Glutamatergic neuron (in vitro differentiated cells): ENCODE measurements at regions not wholly inside any gene's neighbourhood (a gene's known extent, or its start where the extent isn't known, plus 50 kb on each side); places are given as distances from the start of the nearest gene placed in this dataset.

Experiments
- DNase-seq: peaks from one replicate; pipeline ENCODE4 v3.0.0; 2022
- H3K27ac Mint-ChIP-seq: one replicate; pipeline ENCODE4 v1.8.0; 2020; ENCODE audit warnings: mild to moderate bottlenecking, mixed read lengths, inconsistent platforms; ENCODE audit not compliant: unreplicated experiment
- H3K27me3 Mint-ChIP-seq: one replicate; pipeline ENCODE4 v1.8.0; 2020; ENCODE audit warnings: mild to moderate bottlenecking, moderate library complexity, mixed read lengths, inconsistent platforms; ENCODE audit not compliant: unreplicated experiment
- H3K36me3 Mint-ChIP-seq: one replicate; pipeline ENCODE4 v1.8.0; 2020; ENCODE audit warnings: mild to moderate bottlenecking, mixed read lengths, inconsistent platforms; ENCODE audit not compliant: unreplicated experiment
- H3K4me1 Mint-ChIP-seq: one replicate; pipeline ENCODE4 v1.8.0; 2020; ENCODE audit warnings: mild to moderate bottlenecking, low read depth, mixed read lengths, inconsistent platforms; ENCODE audit not compliant: unreplicated experiment
- H3K4me3 Mint-ChIP-seq: one replicate; pipeline ENCODE4 v1.8.0; 2020; ENCODE audit warnings: mild to moderate bottlenecking, mixed read lengths, inconsistent platforms; ENCODE audit not compliant: unreplicated experiment
- H3K9me3 Mint-ChIP-seq: one replicate; pipeline ENCODE4 v1.8.0; 2020; ENCODE audit warnings: mild to moderate bottlenecking, moderate library complexity, mixed read lengths, inconsistent platforms; ENCODE audit not compliant: unreplicated experiment
- CTCF ChIP-seq: fragments of 200-600 bp; sonication (generic); IDR thresholded peaks from one replicate; pipeline ENCODE4 v1.5.0; 2021; ENCODE audit not compliant: partially characterized antibody, unreplicated experiment

- TF ChIP-seq CTCF: no peak
These were observed 59.8 kb upstream of the C5orf63 start for GRCh38 chr5:127133071-127133470.

GRCh38 chr5:127136908-127137307, 63.6 kb upstream of the C5orf63 start:
- Mint-ChIP-seq H3K27ac (no peak overlapping the region), H3K36me3 (no peaks in the 10 kb centered on the region), H3K9me3 (no peaks in the 10 kb centered on the region), H3K27me3 (no peaks in the 10 kb centered on the region), H3K4me3 (no peak overlapping the region), H3K4me1 (no peaks in the 10 kb centered on the region)
- no peak for DNase-seq
- TF ChIP-seq CTCF: no peak

More at GRCh38 chr5:127133071-127133470, 59.8 kb upstream of the C5orf63 start:
- H3K27ac Mint-ChIP-seq: no peak overlapping the region
- H3K27me3 Mint-ChIP-seq: no peaks in the 10 kb centered on the region
- DNase-seq: no peak
- H3K4me3 Mint-ChIP-seq: no peak overlapping the region
- no peaks in the 10 kb centered on the region for H3K4me1 Mint-ChIP-seq
- H3K9me3 Mint-ChIP-seq: no peaks in the 10 kb centered on the region
- H3K36me3 Mint-ChIP-seq: no peaks in the 10 kb centered on the region

GRCh38 chr5:127143722-127144121, 70.4 kb upstream of the C5orf63 start:
- H3K4me3 Mint-ChIP-seq: no peak overlapping the region
- no peaks in the 10 kb centered on the region for H3K4me1 Mint-ChIP-seq
- no peaks in the 10 kb centered on the region for H3K27me3 Mint-ChIP-seq
- no peak for TF ChIP-seq CTCF
- no peaks in the 10 kb centered on the region for H3K36me3 Mint-ChIP-seq
- no peak overlapping the region for H3K27ac Mint-ChIP-seq
- H3K9me3 Mint-ChIP-seq: no peaks in the 10 kb centered on the region
- no peak for DNase-seq

- no peaks in the 10 kb centered on the region for H3K36me3 Mint-ChIP-seq
- no peaks in the 10 kb centered on the region for H3K27me3 Mint-ChIP-seq
- no peak overlapping the region for H3K4me3 Mint-ChIP-seq
- no peaks in the 10 kb centered on the region for H3K9me3 Mint-ChIP-seq
- no peak for DNase-seq
- no peak for TF ChIP-seq CTCF
- H3K4me1 Mint-ChIP-seq: no peaks in the 10 kb centered on the region
- no peak overlapping the region for H3K27ac Mint-ChIP-seq
These were observed 79.7 kb upstream of the C5orf63 start for GRCh38 chr5:127153031-127153430.

- Mint-ChIP-seq H3K36me3 (no peaks in the 10 kb centered on the region), H3K4me1 (no peaks in the 10 kb centered on the region), H3K27ac (no peak overlapping the region), H3K9me3 (no peaks in the 10 kb centered on the region), H3K4me3 (no peak overlapping the region), H3K27me3 (no peaks in the 10 kb centered on the region)
- no peak for TF ChIP-seq CTCF
- DNase-seq: no peak
These were observed 80.2 kb upstream of the C5orf63 start for GRCh38 chr5:127153521-127153920.
